ENCODE measurements at regions not wholly inside any gene's neighbourhood (a gene's known extent, or its start where the extent isn't known, plus 50 kb on each side); places are given as distances from the start of the nearest gene placed in this dataset.

GRCh38 chr5:147963948-147964693, 57.8 kb upstream of the C5orf46 start:
- no peak for DNase-seq

GRCh38 chr5:147963436-147963835, 57.1 kb upstream of the C5orf46 start:
- DNase-seq = no peak

GRCh38 chr5:147961208-147961749, 54.9 kb upstream of the C5orf46 start:
- no peak for DNase-seq

- DNase-seq = no peak
Measured at GRCh38 chr5:147957901-147958300, 51.6 kb upstream of the C5orf46 start.

- DNase-seq = no peak
Measured at GRCh38 chr5:147956842-147957223, 50.5 kb upstream of the C5orf46 start.

- DNase-seq = no peak
Measured at GRCh38 chr5:147956064-147956841, 49.9 kb upstream of the C5orf46 start.
